ENCODE measurements at regions not wholly inside any gene's neighbourhood (a gene's known extent, or its start where the extent isn't known, plus 50 kb on each side); places are given as distances from the start of the nearest gene placed in this dataset.

GRCh38 chr16:85297881-85298280 lies 185.6 kb upstream of the CIBAR2 start:
- no peak overlapping the region for H3K4me3 Mint-ChIP-seq
- H3K36me3 Mint-ChIP-seq (ENCODE audit: insufficient read depth in 1 of 3, low read depth in 3 of 3), result no peaks in the 10 kb centered on the region
- Histone ChIP-seq H3K18ac (ENCODE audit: insufficient read length, low read depth, low read length) (no peak overlapping the region), H3K79me1 (ENCODE audit: insufficient read depth, low read depth, low read length, poor library complexity, severe bottlenecking) (no peaks in the 10 kb centered on the region), H3K56ac (ENCODE audit: insufficient read length, low read depth, low read length) (no peak overlapping the region), H4K20me1 (ENCODE audit: control insufficient read depth, insufficient read depth, insufficient read length) (no peaks in the 10 kb centered on the region), H3K23me2 (ENCODE audit: insufficient read length, low read depth, low read length, poor library complexity, severe bottlenecking) (no peaks in the 10 kb centered on the region), H3K4me1 (ENCODE audit: insufficient read depth, low read length) (no peaks in the 10 kb centered on the region; the same call in 1 of the 2 replicates), H3K27me3 (ENCODE audit: insufficient read depth, low read length) (no peaks in the 10 kb centered on the region), H3K27ac (ENCODE audit: insufficient read length, low read depth, low read length) (no peak overlapping the region), H3K9me3 (ENCODE audit: control insufficient read depth, low read depth, low read length) (no peaks in the 10 kb centered on the region), H2BK12ac (ENCODE audit: insufficient read length, low read depth, low read length) (no peak overlapping the region), H3K4me2 (ENCODE audit: insufficient read depth, insufficient read length, low read length) (no peak overlapping the region), H4K8ac (replicated peaks; ENCODE audit: insufficient read length, low read depth, low read length) (no peak overlapping the region), H2AFZ (ENCODE audit: low read length) (no peak overlapping the region), H4K5ac (ENCODE audit: insufficient read length, low read depth, low read length) (no peak overlapping the region), H2BK120ac (ENCODE audit: low read depth, low read length, poor library complexity, severe bottlenecking) (no peak overlapping the region), H3K14ac (ENCODE audit: insufficient read depth, low read length) (no peak overlapping the region), H2BK20ac (ENCODE audit: low read depth, low read length, poor library complexity, severe bottlenecking) (no peak overlapping the region), H3T11ph (ENCODE audit: low read length) (no peak overlapping the region), H3K4ac (ENCODE audit: low read depth, low read length) (no peak overlapping the region), H3K23ac (ENCODE audit: insufficient read length, low read depth, low read length) (no peak overlapping the region), H2BK5ac (ENCODE audit: insufficient read length, low read length) (no peak overlapping the region), H4K91ac (ENCODE audit: insufficient read length, low read depth, low read length) (no peak overlapping the region), H3K9ac (ENCODE audit: extremely low read depth, insufficient read length, low read length) (no peak overlapping the region), H3K79me2 (ENCODE audit: insufficient read depth, low read length) (no peaks in the 10 kb centered on the region), H2BK15ac (ENCODE audit: low read depth, low read length) (no peak overlapping the region), H2AK5ac (ENCODE audit: insufficient read length, low read length) (no peak overlapping the region)
- H3K27ac Mint-ChIP-seq, result no peak overlapping the region
- DNase-seq, result no peak
- WGBS (ENCODE audit: extremely low coverage, insufficient read length, low lambda C conversion rate), result no CpG with 5 or more reads among the region's 9 CpGs
- TF ChIP-seq CTCF (conservative IDR thresholded peaks at IDR 0.05), result no peak
- H3K4me1 Mint-ChIP-seq, result peaks cover 17 to 29% of the 10 kb centered on the region in 2 experiments
- no peaks in the 10 kb centered on the region for H3K9me3 Mint-ChIP-seq
- H3K27me3 Mint-ChIP-seq (ENCODE audit: low read depth), result peaks cover 23% of the 10 kb centered on the region

Data from H9 (cell line).